ENCODE measurements at regions not wholly inside any gene's neighbourhood (a gene's known extent, or its start where the extent isn't known, plus 50 kb on each side); places are given as distances from the start of the nearest gene placed in this dataset.

GRCh38 chr13:89982407-89983095 lies 1364.9 kb upstream of the MIR17HG start:
- Histone ChIP-seq H3K9ac (ENCODE audit: low read length) (no peak overlapping the region), H3K4me1 (ENCODE audit: low read length) (no peaks in the 10 kb centered on the region), H3K4me3 (ENCODE audit: low read length) (no peak overlapping the region), H3K79me2 (ENCODE audit: low read length) (no peaks in the 10 kb centered on the region), H3K27me3 (ENCODE audit: low read depth, low read length) (no peaks in the 10 kb centered on the region), H3K4me2 (ENCODE audit: low read length) (no peak overlapping the region), H3K9me3 (ENCODE audit: insufficient read depth, low read length) (no peaks in the 10 kb centered on the region), H2AFZ (ENCODE audit: low read depth, low read length) (no peak overlapping the region), H4K20me1 (ENCODE audit: insufficient read depth, low read length) (no peaks in the 10 kb centered on the region), H3K27ac (ENCODE audit: low read length) (no peak overlapping the region), H3K36me3 (replicated peaks; ENCODE audit: low read depth, low read length) (no peaks in the 10 kb centered on the region)
- TF ChIP-seq EZH2phosphoT487 (IDR thresholded peaks at IDR 0.05; ENCODE audit: low read depth) (no peak), CTCF (IDR thresholded peaks at IDR 0.05; ENCODE audit: low read depth, low read length) (no peak)

GRCh38 chr13:89988206-89988605 lies 1359.3 kb upstream of the MIR17HG start:
- Histone ChIP-seq H3K4me2 (ENCODE audit: low read length) (no peak overlapping the region), H3K79me2 (ENCODE audit: low read length) (no peaks in the 10 kb centered on the region), H3K27me3 (ENCODE audit: low read depth, low read length) (no peaks in the 10 kb centered on the region), H3K4me1 (ENCODE audit: low read length) (no peaks in the 10 kb centered on the region), H4K20me1 (ENCODE audit: insufficient read depth, low read length) (no peaks in the 10 kb centered on the region), H3K4me3 (ENCODE audit: low read length) (no peak overlapping the region), H3K27ac (ENCODE audit: low read length) (no peak overlapping the region), H3K9me3 (ENCODE audit: insufficient read depth, low read length) (no peaks in the 10 kb centered on the region), H3K9ac (ENCODE audit: low read length) (no peak overlapping the region), H2AFZ (ENCODE audit: low read depth, low read length) (no peak overlapping the region), H3K36me3 (replicated peaks; ENCODE audit: low read depth, low read length) (no peaks in the 10 kb centered on the region)
- TF ChIP-seq EZH2phosphoT487 (IDR thresholded peaks at IDR 0.05; ENCODE audit: low read depth), result no peak
- no peak for TF ChIP-seq CTCF (IDR thresholded peaks at IDR 0.05; ENCODE audit: low read depth, low read length)

GRCh38 chr13:90003566-90003965 lies 1343.9 kb upstream of the MIR17HG start:
- Histone ChIP-seq H2AFZ (ENCODE audit: low read depth, low read length) (no peak overlapping the region), H3K4me3 (ENCODE audit: low read length) (no peak overlapping the region), H3K4me1 (ENCODE audit: low read length) (no peaks in the 10 kb centered on the region), H3K36me3 (replicated peaks; ENCODE audit: low read depth, low read length) (peaks cover 3% of the 10 kb centered on the region), H3K27ac (ENCODE audit: low read length) (no peak overlapping the region), H3K27me3 (ENCODE audit: low read depth, low read length) (no peaks in the 10 kb centered on the region), H3K79me2 (ENCODE audit: low read length) (no peaks in the 10 kb centered on the region), H3K9me3 (ENCODE audit: insufficient read depth, low read length) (peaks cover 20% of the 10 kb centered on the region), H3K4me2 (ENCODE audit: low read length) (no peak overlapping the region), H3K9ac (ENCODE audit: low read length) (no peak overlapping the region), H4K20me1 (ENCODE audit: insufficient read depth, low read length) (no peaks in the 10 kb centered on the region)
- TF ChIP-seq EZH2phosphoT487 (IDR thresholded peaks at IDR 0.05; ENCODE audit: low read depth) (no peak), CTCF (IDR thresholded peaks at IDR 0.05; ENCODE audit: low read depth, low read length) (no peak)

GRCh38 chr13:90008707-90009149 lies 1338.8 kb upstream of the MIR17HG start:
- no peaks in the 10 kb centered on the region for H4K20me1 ChIP-seq (ENCODE audit: insufficient read depth, low read length)
- H3K4me2 ChIP-seq (ENCODE audit: low read length), result no peak overlapping the region
- no peak overlapping the region for H3K4me3 ChIP-seq (ENCODE audit: low read length)
- peaks cover 9% of the 10 kb centered on the region for H3K4me1 ChIP-seq (ENCODE audit: low read length)
- H3K36me3 ChIP-seq (replicated peaks; ENCODE audit: low read depth, low read length), result no peaks in the 10 kb centered on the region
- no peaks in the 10 kb centered on the region for H3K79me2 ChIP-seq (ENCODE audit: low read length)
- no peaks in the 10 kb centered on the region for H3K9me3 ChIP-seq (ENCODE audit: insufficient read depth, low read length)
- no peak overlapping the region for H3K9ac ChIP-seq (ENCODE audit: low read length)
- H3K27ac ChIP-seq (ENCODE audit: low read length), result no peak overlapping the region
- no peak for TF ChIP-seq EZH2phosphoT487 (IDR thresholded peaks at IDR 0.05; ENCODE audit: low read depth)
- no peak for TF ChIP-seq CTCF (IDR thresholded peaks at IDR 0.05; ENCODE audit: low read depth, low read length)
- H3K27me3 ChIP-seq (ENCODE audit: low read depth, low read length), result no peaks in the 10 kb centered on the region
- 0 out of 2 replicates have a peak overlapping the region, but pooled peaks have one; percentile 35 for H2AFZ ChIP-seq (ENCODE audit: low read depth, low read length)

All from OCI-LY3 (cell line).